Thyroid gland (tissue), 4 donors: ENCODE measurements at regions not wholly inside any gene's neighbourhood (a gene's known extent, or its start where the extent isn't known, plus 50 kb on each side); places are given as distances from the start of the nearest gene placed in this dataset.

Source experiments
- DNase-seq, 2 donors: peaks; one replicate each; pipeline ENCODE4 v3.0.0-alpha.2; 2019
- H3K27ac ChIP-seq, 3 donors: fragments of 200-600 bp; sonication (generic); 1 replicate in 2 of 3; 2 replicates in 1 of 3; pipeline ENCODE4 v1.5.1; 2016 to 2019; ENCODE audit warnings: mild to moderate bottlenecking in 1 of 3, moderate library complexity in 1 of 3
- H3K27me3 ChIP-seq: fragments of 200-600 bp; sonication (generic); one replicate; pipeline ENCODE4 v1.5.1; 2019
- H3K36me3 ChIP-seq, 2 donors: fragments of 200-600 bp; sonication (generic); one replicate each; pipeline ENCODE4 v1.5.1; 2016 to 2019
- H3K4me1 ChIP-seq, 2 donors: fragments of 200-600 bp; sonication (generic); one replicate each; pipeline ENCODE4 v1.5.1; 2017 to 2019
- H3K4me3 ChIP-seq, 3 donors: fragments of 200-600 bp; sonication (generic); replicated peaks in 1 of 3; 1 replicate in 2 of 3; 2 replicates in 1 of 3; pipeline ENCODE4 v1.5.1; 2016; ENCODE audit warnings: mild to moderate bottlenecking in 1 of 3
- H3K9me3 ChIP-seq: fragments of 200-600 bp; sonication (generic); one replicate; pipeline ENCODE4 v1.5.1; 2017
- CTCF ChIP-seq, 6 experiments: fragments of 200-600 bp in 3 of 6; fragments of 450-650 bp in 3 of 6; sonication (generic) in 3 of 6; IDR thresholded peaks; one replicate each; pipeline ENCODE4 v1.5.1; 2016 to 2019; ENCODE audit warnings: antibody characterized with exemption in 6 of 6, mild to moderate bottlenecking in 2 of 6, inconsistent platforms in 1 of 6, moderate library complexity in 1 of 6
- POLR2A ChIP-seq, 2 donors: fragments of 450-650 bp; IDR thresholded peaks; one replicate each; pipeline ENCODE4 v1.6.1; 2017; ENCODE audit warnings: antibody characterized with exemption in 2 of 2, mild to moderate bottlenecking in 2 of 2, moderate library complexity in 1 of 2
- WGBS, 2 donors: methylation state at CpG; one replicate each; pipeline ENCODE4 v1.1.5; 2017; 5-methylcytosine and 5-hydroxymethylcytosine counted together
- intact Hi-C: fragments of 100-400 bp; cut with DNase I; formaldehyde crosslinking; loops from one replicate; pipeline ENCODE4 v1.15.1; 2023

- H3K27ac ChIP-seq = no peak overlapping the region
- intact Hi-C loops = no loop called here
- WGBS, 2 donors = 89 to 92% methylated on average over 2 of the region's 2 CpGs
- no peaks in the 10 kb centered on the region for H3K4me1 ChIP-seq
- no peak for TF ChIP-seq CTCF (IDR thresholded peaks at IDR 0.05)
- no peak for TF ChIP-seq POLR2A (IDR thresholded peaks at IDR 0.05)
- DNase-seq = no peak
- H3K9me3 ChIP-seq = no peaks in the 10 kb centered on the region
- no peak overlapping the region for H3K4me3 ChIP-seq
- no peaks in the 10 kb centered on the region for H3K27me3 ChIP-seq
- H3K36me3 ChIP-seq = no peaks in the 10 kb centered on the region
Observed at GRCh38 chr4:61085534-61085933, 114.6 kb upstream of the ADGRL3 start.

- WGBS, 2 donors = 72 to 85% methylated on average over 4 of the region's 4 CpGs
- Histone ChIP-seq H3K9me3 (no peaks in the 10 kb centered on the region), H3K4me1 (no peaks in the 10 kb centered on the region), H3K36me3 (no peaks in the 10 kb centered on the region), H3K27me3 (no peaks in the 10 kb centered on the region), H3K27ac (no peak overlapping the region), H3K4me3 (no peak overlapping the region)
- intact Hi-C loops = no loop called here
- no peak for DNase-seq
- TF ChIP-seq POLR2A (IDR thresholded peaks at IDR 0.05) (no peak), CTCF (IDR thresholded peaks at IDR 0.05) (no peak)
Observed at GRCh38 chr4:61086357-61086756, 113.8 kb upstream of the ADGRL3 start.

GRCh38 chr4:61086979-61087378 is 113.1 kb upstream of the ADGRL3 start:
- H3K9me3 ChIP-seq = no peaks in the 10 kb centered on the region
- H3K27ac ChIP-seq = no peak overlapping the region
- DNase-seq = no peak
- H3K36me3 ChIP-seq = no peaks in the 10 kb centered on the region
- intact Hi-C loops = no loop called here
- no peaks in the 10 kb centered on the region for H3K4me1 ChIP-seq
- no peak for TF ChIP-seq POLR2A (IDR thresholded peaks at IDR 0.05)
- TF ChIP-seq CTCF (IDR thresholded peaks at IDR 0.05) = no peak
- no peak overlapping the region for H3K4me3 ChIP-seq
- no peaks in the 10 kb centered on the region for H3K27me3 ChIP-seq
- WGBS, 2 donors = 78 to 84% methylated on average over 3 of the region's 3 CpGs

GRCh38 chr4:61094854-61095598 is 105.1 kb upstream of the ADGRL3 start:
- TF ChIP-seq CTCF (IDR thresholded peaks at IDR 0.05) = no peak
- no peak for TF ChIP-seq POLR2A (IDR thresholded peaks at IDR 0.05)
- no peak overlapping the region for H3K27ac ChIP-seq
- WGBS, 2 donors = 84 to 91% methylated on average over 6 of the region's 6 CpGs
- no peaks in the 10 kb centered on the region for H3K27me3 ChIP-seq
- H3K4me1 ChIP-seq = no peaks in the 10 kb centered on the region
- H3K9me3 ChIP-seq = no peaks in the 10 kb centered on the region
- no peak overlapping the region for H3K4me3 ChIP-seq
- intact Hi-C loops = no loop called here
- no peak for DNase-seq
- no peaks in the 10 kb centered on the region for H3K36me3 ChIP-seq

GRCh38 chr4:61128682-61129081 is 71.4 kb upstream of the ADGRL3 start:
- Histone ChIP-seq H3K36me3 (no peaks in the 10 kb centered on the region), H3K27me3 (no peaks in the 10 kb centered on the region), H3K27ac (no peak overlapping the region), H3K4me3 (no peak overlapping the region), H3K9me3 (no peaks in the 10 kb centered on the region), H3K4me1 (no peaks in the 10 kb centered on the region)
- no peak for DNase-seq
- no peak for TF ChIP-seq POLR2A (IDR thresholded peaks at IDR 0.05)
- no peak for TF ChIP-seq CTCF (IDR thresholded peaks at IDR 0.05)
- WGBS, 2 donors = 50 to 67% methylated on average over 3 of the region's 3 CpGs
- intact Hi-C loops = no loop called here
